Trophoblast cell (in vitro differentiated cells and primary cell): ENCODE measurements at regions not wholly inside any gene's neighbourhood (a gene's known extent, or its start where the extent isn't known, plus 50 kb on each side); places are given as distances from the start of the nearest gene placed in this dataset.
"Not testable (repeated sequence)": the region's sequence is repeated elsewhere in the genome, so short reads cannot be mapped to it uniquely, and the experiment has no call there.

Source experiments
- DNase-seq, 2 donors: peaks; one replicate each; pipeline ENCODE4 v3.0.0-alpha.2; 2016
- H2AFZ ChIP-seq: 2 replicates; pipeline ENCODE4 v1.6.1; 2013; ENCODE audit warnings: low read length, moderate library complexity, mild to moderate bottlenecking; ENCODE audit not compliant: insufficient read depth, poor library complexity
- H2AK5ac ChIP-seq: 2 replicates; pipeline ENCODE4 v1.6.1; 2013; ENCODE audit warnings: mild to moderate bottlenecking, low read length
- H2BK120ac ChIP-seq: 2 replicates; pipeline ENCODE4 v1.6.1; 2013; ENCODE audit warnings: low read length, mild to moderate bottlenecking, moderate library complexity; ENCODE audit not compliant: insufficient read depth, poor library complexity
- H2BK12ac ChIP-seq: 2 replicates; pipeline ENCODE4 v1.6.1; 2013; ENCODE audit warnings: mild to moderate bottlenecking, low read length, moderate library complexity
- H2BK5ac ChIP-seq: 2 replicates; pipeline ENCODE4 v1.6.1; 2013; ENCODE audit warnings: low read length, low read depth, moderate library complexity, mild to moderate bottlenecking; ENCODE audit not compliant: poor library complexity
- H3K14ac ChIP-seq: 2 replicates; pipeline ENCODE4 v1.6.1; 2013; ENCODE audit warnings: mild to moderate bottlenecking, low read length
- H3K18ac ChIP-seq: 2 replicates; pipeline ENCODE4 v1.6.1; 2013; ENCODE audit warnings: mild to moderate bottlenecking, low read length
- H3K23ac ChIP-seq: 2 replicates; pipeline ENCODE4 v1.6.1; 2013; ENCODE audit warnings: low read length
- H3K27ac ChIP-seq: 2 replicates; pipeline ENCODE4 v1.5.1; 2013; ENCODE audit warnings: low read depth, mild to moderate bottlenecking, inconsistent platforms, low read length, moderate library complexity
- H3K27me3 ChIP-seq: 2 replicates; pipeline ENCODE4 v1.6.1; 2013; ENCODE audit warnings: inconsistent platforms, mild to moderate bottlenecking, low read length, moderate library complexity; ENCODE audit not compliant: insufficient read depth
- H3K36me3 ChIP-seq, 2 experiments: 1 replicate in 1 of 2; 2 replicates in 1 of 2; pipeline ENCODE4 v1.6.1; 2013; ENCODE audit warnings: low read length in 2 of 2, mild to moderate bottlenecking in 2 of 2, moderate library complexity in 1 of 2; ENCODE audit not compliant: insufficient read depth in 2 of 2, control insufficient read depth in 1 of 2
- H3K4ac ChIP-seq: 2 replicates; pipeline ENCODE4 v1.6.1; 2013; ENCODE audit warnings: low read depth, mild to moderate bottlenecking, low read length, moderate library complexity
- H3K4me1 ChIP-seq, 2 experiments: 1 replicate in 1 of 2; 2 replicates in 1 of 2; pipeline ENCODE4 v1.6.1; 2013; ENCODE audit warnings: low read length in 2 of 2, mild to moderate bottlenecking in 2 of 2, moderate library complexity in 1 of 2; ENCODE audit not compliant: insufficient read depth in 2 of 2, control insufficient read depth in 1 of 2
- H3K4me2 ChIP-seq: 2 replicates; pipeline ENCODE4 v1.6.1; 2013; ENCODE audit warnings: inconsistent platforms, mild to moderate bottlenecking, low read length, moderate library complexity
- H3K4me3 ChIP-seq: 2 replicates; pipeline ENCODE4 v1.5.1; 2013; ENCODE audit warnings: mild to moderate bottlenecking, low read depth, low read length, inconsistent platforms
- H3K79me1 ChIP-seq: one replicate; pipeline ENCODE4 v1.6.1; 2013; ENCODE audit warnings: low read length
- H3K79me2 ChIP-seq: 2 replicates; pipeline ENCODE4 v1.6.1; 2013; ENCODE audit warnings: low read length, mild to moderate bottlenecking; ENCODE audit not compliant: control insufficient read depth, insufficient read depth, poor library complexity
- H3K9ac ChIP-seq: 2 replicates; pipeline ENCODE4 v1.6.1; 2013; ENCODE audit warnings: mild to moderate bottlenecking, low read length
- H3K9me3 ChIP-seq: 2 replicates; pipeline ENCODE4 v1.6.1; 2013; ENCODE audit warnings: low read depth, mild to moderate bottlenecking, control low read depth, inconsistent platforms, low read length; ENCODE audit not compliant: insufficient read depth
- H4K12ac ChIP-seq: 2 replicates; pipeline ENCODE4 v1.6.1; 2013; ENCODE audit warnings: low read depth, mild to moderate bottlenecking, low read length, moderate library complexity
- H4K8ac ChIP-seq: 2 replicates; pipeline ENCODE4 v1.6.1; 2013; ENCODE audit warnings: low read depth, mild to moderate bottlenecking, low read length, moderate library complexity
- H4K91ac ChIP-seq: one replicate; pipeline ENCODE4 v1.6.1; 2013; ENCODE audit warnings: low read depth, mild to moderate bottlenecking, low read length, moderate library complexity
- WGBS: extraction: QIAGEN DNeasy Blood & Tissue Kit; methylation state at CpG from one replicate; pipeline ENCODE4 v1.1.7; 2013; ENCODE audit warnings: missing lambda C conversion rate; ENCODE audit not compliant: insufficient read length, insufficient coverage; ENCODE audit errors: extremely low coverage; 5-methylcytosine and 5-hydroxymethylcytosine counted together

DNA sequence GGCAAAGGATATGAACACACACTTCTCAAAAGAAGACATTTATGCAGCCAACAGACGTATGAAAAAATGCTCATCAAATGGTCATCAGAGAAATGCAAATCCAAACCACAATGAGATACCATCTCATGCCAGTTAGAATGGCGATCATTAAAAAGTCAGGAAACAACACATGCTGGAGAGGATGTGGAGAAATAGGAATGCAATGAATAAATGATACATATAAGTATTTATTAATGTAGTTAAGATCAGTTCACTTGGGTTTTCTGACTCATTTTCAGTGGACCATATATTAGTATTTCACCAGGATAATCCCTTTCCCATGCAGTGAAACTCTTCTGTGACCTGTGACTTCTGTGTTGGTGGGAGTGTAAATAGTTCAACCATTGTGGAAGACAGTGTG lies 110.1 kb downstream of the ATXN3L start:
- not testable (repeated sequence) for H3K9ac ChIP-seq, H3K18ac ChIP-seq, H3K4me3 ChIP-seq, H3K79me1 ChIP-seq, H3K14ac ChIP-seq, H2AFZ ChIP-seq, H4K8ac ChIP-seq, H3K23ac ChIP-seq, H3K4ac ChIP-seq, H3K4me1 ChIP-seq, DNase-seq, H3K27ac ChIP-seq, H3K79me2 ChIP-seq, H3K4me2 ChIP-seq, H3K9me3 ChIP-seq, H3K36me3 ChIP-seq, H2BK120ac ChIP-seq, H2BK12ac ChIP-seq, H2AK5ac ChIP-seq, H3K27me3 ChIP-seq, H2BK5ac ChIP-seq, H4K12ac ChIP-seq, H4K91ac ChIP-seq
- WGBS: no CpG with 5 or more reads among the region's 2 CpGs

GRCh38 chrX:13208281-13208935 lies 111.4 kb downstream of the ATXN3L start:
- Histone ChIP-seq H3K9me3 (no peaks in the 10 kb centered on the region), H3K27me3 (no peaks in the 10 kb centered on the region), H3K23ac (no peak overlapping the region), H3K4ac (no peak overlapping the region), H4K12ac (no peak overlapping the region), H4K91ac (peak overlapping the region; percentile 14), H3K79me1 (no peaks in the 10 kb centered on the region), H2BK120ac (no peak overlapping the region), H3K18ac (no peak overlapping the region), H3K4me1 (peaks cover 0 to 2% of the 10 kb centered on the region in 2 experiments), H3K36me3 (no peaks in the 10 kb centered on the region), H3K9ac (no peak overlapping the region), H2BK5ac (no peak overlapping the region), H3K4me2 (no peak overlapping the region), H3K79me2 (no peaks in the 10 kb centered on the region), H2AK5ac (no peak overlapping the region), H4K8ac (no peak overlapping the region), H3K27ac (no peak overlapping the region), H3K4me3 (no peak overlapping the region), H2AFZ (no peak overlapping the region), H2BK12ac (no peak overlapping the region), H3K14ac (no peak overlapping the region)
- no CpG with 5 or more reads among the region's 3 CpGs for WGBS
- DNase-seq: no peak

DNA sequence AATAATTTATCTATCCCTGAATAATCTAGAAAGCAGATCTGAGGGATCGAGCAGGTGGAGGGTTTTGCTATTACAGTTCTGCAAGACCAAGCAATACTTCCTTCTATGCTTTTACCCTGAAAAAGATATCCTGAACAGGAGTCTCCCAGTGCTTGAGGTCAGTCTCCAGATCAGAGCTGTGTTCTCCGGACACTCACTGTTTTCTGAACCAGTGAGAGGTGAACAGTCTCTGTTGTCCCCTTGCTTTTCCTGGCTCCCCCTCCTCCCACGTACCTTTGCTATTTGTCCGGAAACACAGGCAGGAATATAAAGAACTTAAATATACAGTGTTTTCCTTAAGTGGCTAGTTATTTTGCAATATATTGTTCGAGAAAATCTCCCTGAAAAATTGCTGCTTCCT lies 116.6 kb downstream of the ATXN3L start:
- Histone ChIP-seq H3K36me3 (no peaks in the 10 kb centered on the region), H3K4ac (no peak overlapping the region), H3K27me3 (no peaks in the 10 kb centered on the region), H3K23ac (no peak overlapping the region), H2BK120ac (no peak overlapping the region), H4K91ac (no peak overlapping the region), H2AFZ (no peak overlapping the region), H3K4me3 (no peak overlapping the region), H3K27ac (no peak overlapping the region), H2AK5ac (no peak overlapping the region), H4K12ac (no peak overlapping the region), H3K79me1 (peaks cover 4% of the 10 kb centered on the region), H3K9me3 (no peaks in the 10 kb centered on the region), H3K4me2 (no peak overlapping the region), H3K79me2 (no peaks in the 10 kb centered on the region), H3K18ac (no peak overlapping the region), H4K8ac (no peak overlapping the region), H2BK5ac (no peak overlapping the region), H3K9ac (no peak overlapping the region), H3K4me1 (peaks cover 0 to 2% of the 10 kb centered on the region in 2 experiments), H2BK12ac (no peak overlapping the region), H3K14ac (no peak overlapping the region)
- no CpG with 5 or more reads among the region's 5 CpGs for WGBS
- no peak for DNase-seq

DNA sequence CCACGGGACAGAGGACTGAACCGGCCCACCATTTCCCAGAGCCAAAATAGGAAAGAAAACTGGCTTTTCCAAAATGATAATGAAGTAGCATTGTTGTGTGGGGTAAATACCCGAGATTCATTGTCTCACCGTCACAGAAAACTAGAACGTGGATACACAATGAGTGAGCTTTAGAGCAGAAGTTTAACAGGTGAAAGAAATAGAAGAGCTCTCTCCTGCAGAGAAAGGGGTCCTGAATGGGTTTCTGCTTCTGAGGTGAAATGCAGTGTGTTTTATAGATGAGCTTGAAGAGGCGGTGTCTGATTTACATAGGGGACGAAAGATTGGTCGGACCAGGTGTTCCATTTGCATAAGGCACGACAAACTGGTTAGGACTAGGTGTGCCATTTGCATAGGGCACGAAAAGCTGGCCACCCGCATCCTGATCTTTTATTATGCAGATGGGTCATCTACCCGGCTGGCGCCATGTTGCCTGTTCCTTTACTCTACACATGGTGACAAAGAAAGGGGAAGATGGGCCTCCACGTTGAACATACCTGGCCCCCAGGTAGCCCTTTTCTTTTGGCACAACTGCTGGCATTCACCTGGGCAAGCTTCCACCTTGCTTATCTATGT lies 118.1 kb downstream of the ATXN3L start:
- Histone ChIP-seq H4K91ac (peak overlapping the region; percentile 18), H2BK5ac (no peak overlapping the region), H3K9me3 (no peaks in the 10 kb centered on the region), H2AK5ac (no peak overlapping the region), H3K27ac (no peak overlapping the region), H4K12ac (no peak overlapping the region), H3K79me2 (no peaks in the 10 kb centered on the region), H2BK12ac (no peak overlapping the region), H3K14ac (no peak overlapping the region), H3K4me1 (peaks cover 0 to 8% of the 10 kb centered on the region in 2 experiments), H3K79me1 (peaks cover 7% of the 10 kb centered on the region), H3K18ac (no peak overlapping the region), H3K36me3 (no peaks in the 10 kb centered on the region), H3K4me2 (no peak overlapping the region), H3K4ac (no peak overlapping the region), H3K27me3 (no peaks in the 10 kb centered on the region), H2BK120ac (peak overlapping the region; percentile 6), H2AFZ (no peak overlapping the region), H3K4me3 (no peak overlapping the region), H4K8ac (no peak overlapping the region), H3K23ac (no peak overlapping the region), H3K9ac (no peak overlapping the region)
- no CpG with 5 or more reads among the region's 14 CpGs for WGBS
- no peak for DNase-seq
